Upper lobe of right lung (tissue), 1 donor: ENCODE measurements at regions not wholly inside any gene's neighbourhood (a gene's known extent, or its start where the extent isn't known, plus 50 kb on each side); places are given as distances from the start of the nearest gene placed in this dataset.

Experiments
- ATAC-seq: fragments of 200-7000 bp; cut with Tn5 transposase; one replicate; pipeline ENCODE4 v1.9.1; 2020; ENCODE audit warnings: mild to moderate bottlenecking, moderate library complexity
- DNase-seq: peaks from one replicate; pipeline ENCODE4 v3.0.0-alpha.2; 2020
- H3K27ac ChIP-seq: fragments of 200-600 bp; one replicate; pipeline ENCODE4 v1.8.0; 2022
- H3K27me3 ChIP-seq: fragments of 200-600 bp; one replicate; pipeline ENCODE4 v1.8.0; 2022; ENCODE audit warnings: mild to moderate bottlenecking
- H3K36me3 ChIP-seq: fragments of 200-600 bp; one replicate; pipeline ENCODE4 v1.8.0; 2022
- H3K4me1 ChIP-seq: fragments of 200-600 bp; one replicate; pipeline ENCODE4 v1.8.0; 2022
- H3K4me3 ChIP-seq: fragments of 200-600 bp; one replicate; pipeline ENCODE4 v1.8.0; 2022; ENCODE audit warnings: mild to moderate bottlenecking
- H3K9me3 ChIP-seq: fragments of 200-600 bp; one replicate; pipeline ENCODE4 v1.8.0; 2022
- intact Hi-C: fragments of 100-400 bp; cut with DNase I; formaldehyde crosslinking; loops from one replicate; pipeline ENCODE4 v1.11.0; 2022
- TF ChIP-seq, protein P1 (sequence below): fragments of 200-600 bp; IDR thresholded peaks from one replicate; pipeline ENCODE4 v1.8.0; 2022; ENCODE audit warnings: antibody characterized with exemption
- donor health status: DM: no; HTN: yes; CAD: no; lungs with severe emphysema.

DNA sequence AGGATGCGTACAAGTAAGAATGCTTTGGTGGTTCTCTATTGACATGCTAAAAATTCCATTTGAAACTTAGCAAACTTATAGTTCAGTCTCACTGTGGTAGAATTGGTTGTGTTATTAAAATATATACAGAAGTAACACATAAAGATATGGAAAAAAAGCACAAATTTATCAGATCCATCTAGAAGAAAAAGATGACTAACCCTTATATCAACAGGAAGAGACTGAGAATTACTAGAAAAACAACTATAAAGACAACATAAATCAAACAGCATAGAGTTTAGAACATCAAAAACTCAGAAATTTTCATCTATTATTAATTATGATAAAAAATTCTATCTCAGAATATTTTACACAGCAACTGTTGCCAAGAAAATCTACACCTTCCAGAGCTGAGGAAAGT lies 491.0 kb downstream of the ETNK1 start:
- intact Hi-C loops: no loop called here
- no peak for DNase-seq
- TF ChIP-seq, protein P1, sequence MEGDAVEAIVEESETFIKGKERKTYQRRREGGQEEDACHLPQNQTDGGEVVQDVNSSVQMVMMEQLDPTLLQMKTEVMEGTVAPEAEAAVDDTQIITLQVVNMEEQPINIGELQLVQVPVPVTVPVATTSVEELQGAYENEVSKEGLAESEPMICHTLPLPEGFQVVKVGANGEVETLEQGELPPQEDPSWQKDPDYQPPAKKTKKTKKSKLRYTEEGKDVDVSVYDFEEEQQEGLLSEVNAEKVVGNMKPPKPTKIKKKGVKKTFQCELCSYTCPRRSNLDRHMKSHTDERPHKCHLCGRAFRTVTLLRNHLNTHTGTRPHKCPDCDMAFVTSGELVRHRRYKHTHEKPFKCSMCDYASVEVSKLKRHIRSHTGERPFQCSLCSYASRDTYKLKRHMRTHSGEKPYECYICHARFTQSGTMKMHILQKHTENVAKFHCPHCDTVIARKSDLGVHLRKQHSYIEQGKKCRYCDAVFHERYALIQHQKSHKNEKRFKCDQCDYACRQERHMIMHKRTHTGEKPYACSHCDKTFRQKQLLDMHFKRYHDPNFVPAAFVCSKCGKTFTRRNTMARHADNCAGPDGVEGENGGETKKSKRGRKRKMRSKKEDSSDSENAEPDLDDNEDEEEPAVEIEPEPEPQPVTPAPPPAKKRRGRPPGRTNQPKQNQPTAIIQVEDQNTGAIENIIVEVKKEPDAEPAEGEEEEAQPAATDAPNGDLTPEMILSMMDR: no peak
- Histone ChIP-seq H3K9me3 (no peaks in the 10 kb centered on the region), H3K27me3 (no peaks in the 10 kb centered on the region), H3K36me3 (no peaks in the 10 kb centered on the region), H3K27ac (no peak overlapping the region), H3K4me3 (no peak overlapping the region), H3K4me1 (no peaks in the 10 kb centered on the region)
- ATAC-seq: no peak

DNA sequence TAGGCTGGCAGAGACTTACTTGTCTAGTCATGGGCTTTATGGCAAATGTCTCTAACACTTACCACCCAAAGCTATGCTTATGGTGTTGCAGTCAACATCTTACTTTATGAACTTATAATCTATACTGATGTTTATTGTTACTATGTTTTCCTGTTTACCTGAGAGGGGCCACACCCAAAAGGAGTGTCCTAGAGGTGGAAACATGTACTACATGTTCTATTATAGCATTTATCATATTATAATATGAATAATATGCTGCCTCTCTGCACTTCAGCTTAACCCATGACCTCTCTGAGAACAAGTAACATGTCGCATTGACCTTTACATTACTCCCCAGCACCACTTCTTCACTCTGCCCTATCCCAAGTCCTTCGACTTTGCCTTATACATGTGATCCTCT lies 501.8 kb downstream of the ETNK1 start:
- Histone ChIP-seq H3K9me3 (no peaks in the 10 kb centered on the region), H3K4me3 (no peak overlapping the region), H3K36me3 (no peaks in the 10 kb centered on the region), H3K27ac (no peak overlapping the region), H3K27me3 (no peaks in the 10 kb centered on the region), H3K4me1 (no peaks in the 10 kb centered on the region)
- TF ChIP-seq, protein P1: no peak
- DNase-seq (no peak), ATAC-seq (no peak)
- intact Hi-C loops: no loop called here

DNA sequence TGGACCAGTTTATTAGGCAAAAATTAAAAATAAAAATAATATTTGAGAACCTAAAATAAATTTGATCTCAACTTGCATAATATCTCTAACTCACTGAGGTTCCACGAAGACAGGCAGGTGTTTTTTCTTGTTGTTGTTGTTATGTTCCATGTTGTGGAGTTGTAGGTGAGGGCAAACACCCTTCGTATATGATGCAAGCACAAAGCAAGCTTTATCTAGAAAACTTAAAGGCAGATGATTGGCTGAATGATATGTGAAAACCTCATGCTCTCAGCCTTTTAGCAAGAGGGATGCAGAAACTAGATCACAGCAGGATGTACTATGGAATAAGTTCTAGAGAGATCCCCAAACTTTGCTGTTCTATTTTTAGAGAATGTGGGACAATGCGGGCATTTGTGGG lies 502.7 kb downstream of the ETNK1 start:
- Histone ChIP-seq H3K4me3 (no peak overlapping the region), H3K27me3 (no peaks in the 10 kb centered on the region), H3K9me3 (no peaks in the 10 kb centered on the region), H3K4me1 (no peaks in the 10 kb centered on the region), H3K36me3 (no peaks in the 10 kb centered on the region), H3K27ac (no peak overlapping the region)
- no peak for ATAC-seq
- no peak for DNase-seq
- TF ChIP-seq, protein P1: no peak
- intact Hi-C loops: no loop called here

DNA sequence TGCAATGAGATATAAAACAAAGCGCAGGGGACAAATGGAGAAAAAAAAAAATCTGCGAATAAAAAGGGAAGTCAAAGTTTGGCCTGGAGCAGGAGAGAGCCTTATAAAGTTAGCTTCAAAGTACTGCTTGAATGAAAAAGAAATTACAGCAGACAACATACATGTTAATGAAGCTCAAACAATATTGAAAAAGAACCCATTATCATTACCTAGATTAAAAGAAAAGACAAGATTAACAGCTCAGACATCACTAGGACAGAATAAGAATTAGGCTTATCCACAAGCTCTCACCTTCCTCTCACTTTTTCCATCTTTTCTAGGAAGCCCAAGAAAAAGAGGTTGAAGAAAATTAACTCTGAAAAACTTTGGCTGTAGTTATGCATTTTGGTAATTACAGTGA lies 503.5 kb downstream of the ETNK1 start:
- Histone ChIP-seq H3K36me3 (no peaks in the 10 kb centered on the region), H3K4me3 (no peak overlapping the region), H3K27ac (no peak overlapping the region), H3K27me3 (no peaks in the 10 kb centered on the region), H3K4me1 (no peaks in the 10 kb centered on the region), H3K9me3 (no peaks in the 10 kb centered on the region)
- no peak for ATAC-seq
- no peak for DNase-seq
- TF ChIP-seq, protein P1: no peak
- intact Hi-C loops: no loop called here

DNA sequence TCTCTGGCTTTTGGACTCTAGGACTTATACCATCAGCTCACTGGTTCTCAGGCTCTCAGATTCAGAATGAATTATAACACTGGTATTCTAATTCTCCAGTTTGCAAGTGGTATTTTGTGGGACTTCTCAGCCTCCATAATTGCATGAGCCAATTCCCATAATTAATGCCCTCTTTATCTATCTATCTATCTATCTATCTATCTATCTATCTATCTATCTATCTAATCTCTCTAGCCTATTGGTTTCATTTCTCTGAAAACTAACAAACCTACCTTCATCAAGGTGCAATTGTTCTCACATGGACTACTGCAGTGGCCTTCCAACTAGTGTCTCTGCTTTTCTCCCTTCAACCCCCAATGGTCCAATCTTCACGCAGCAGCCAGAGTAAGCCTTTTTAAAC lies 507.4 kb downstream of the ETNK1 start:
- DNase-seq (no peak), ATAC-seq (no peak)
- Histone ChIP-seq H3K9me3 (no peaks in the 10 kb centered on the region), H3K27ac (no peak overlapping the region), H3K27me3 (no peaks in the 10 kb centered on the region), H3K4me1 (no peaks in the 10 kb centered on the region), H3K4me3 (no peak overlapping the region), H3K36me3 (no peaks in the 10 kb centered on the region)
- TF ChIP-seq, protein P1: no peak
- intact Hi-C loops: no loop called here

DNA sequence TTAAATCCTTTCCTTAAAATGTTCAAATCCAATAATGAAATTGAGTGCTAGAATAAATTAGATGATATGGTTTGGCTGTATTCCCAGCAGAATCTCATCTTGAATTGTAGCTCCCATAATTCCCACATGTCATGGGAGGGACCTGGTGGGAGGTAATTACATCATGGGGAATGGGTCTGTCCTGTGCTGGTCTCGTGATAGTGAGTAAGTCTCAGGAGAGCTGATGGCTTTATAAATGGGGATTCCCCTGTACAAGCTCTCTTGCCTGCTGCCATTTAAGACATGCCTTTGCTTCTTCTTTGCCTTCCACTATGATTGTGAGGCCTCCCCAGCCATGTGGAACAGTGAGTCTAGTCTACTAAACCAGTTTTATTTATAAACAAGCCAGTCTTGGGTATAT lies 508.5 kb downstream of the ETNK1 start:
- H3K27me3 ChIP-seq: no peaks in the 10 kb centered on the region
- H3K4me1 ChIP-seq: no peaks in the 10 kb centered on the region
- TF ChIP-seq, protein P1: no peak
- no peaks in the 10 kb centered on the region for H3K36me3 ChIP-seq
- no peak overlapping the region for H3K27ac ChIP-seq
- DNase-seq (no peak), ATAC-seq (no peak)
- no peaks in the 10 kb centered on the region for H3K9me3 ChIP-seq
- intact Hi-C loops: no loop called here
- no peak overlapping the region for H3K4me3 ChIP-seq
